ENCODE measurements at regions not wholly inside any gene's neighbourhood (a gene's known extent, or its start where the extent isn't known, plus 50 kb on each side); places are given as distances from the start of the nearest gene placed in this dataset.

DNA sequence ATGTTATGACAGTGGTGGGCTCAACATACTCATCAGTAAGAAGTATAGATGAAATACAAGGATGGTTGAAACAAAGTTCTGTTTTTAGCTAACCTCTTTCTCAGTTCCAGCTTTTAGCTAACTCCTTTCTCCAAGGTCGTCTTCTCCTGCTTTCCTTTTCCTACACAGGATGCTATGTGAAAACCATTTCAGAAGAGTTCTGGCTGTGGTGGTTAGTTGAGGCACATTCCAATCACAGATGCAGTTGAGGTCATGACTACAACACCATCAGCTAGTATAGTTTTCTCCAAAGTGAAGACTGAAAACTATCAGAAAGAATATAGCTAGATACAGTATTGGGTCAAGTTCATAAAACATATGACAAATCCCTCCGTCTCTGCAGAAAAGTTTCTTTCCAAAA, 477.7 kb upstream of the C9orf72 start:
- no peaks in the 10 kb centered on the region for H4K20me1 ChIP-seq (replicated peaks; ENCODE audit: control insufficient read depth, extremely low read depth, insufficient read depth, low read length)
- POLR2A ChIA-PET, result no interaction called here
- no peak for TF ChIP-seq POLR2AphosphoS5 (IDR thresholded peaks at IDR 0.05; ENCODE audit: insufficient read depth, low read depth, low read length)
- no peak for TF ChIP-seq JUN (IDR thresholded peaks at IDR 0.05; ENCODE audit: borderline replicate concordance, insufficient read depth, insufficient read length, low read depth)
- TF ChIP-seq, protein P1, sequence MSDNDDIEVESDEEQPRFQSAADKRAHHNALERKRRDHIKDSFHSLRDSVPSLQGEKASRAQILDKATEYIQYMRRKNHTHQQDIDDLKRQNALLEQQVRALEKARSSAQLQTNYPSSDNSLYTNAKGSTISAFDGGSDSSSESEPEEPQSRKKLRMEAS (IDR thresholded peaks at IDR 0.05; ENCODE audit: insufficient read depth, insufficient read length), result no peak
- TF ChIP-seq EZH2 (IDR thresholded peaks at IDR 0.05; ENCODE audit: borderline replicate concordance, low read depth, low read length, severe bottlenecking), result no peak
- no peak for TF ChIP-seq GATA2 (IDR thresholded peaks at IDR 0.05; ENCODE audit: insufficient read depth, insufficient read length, low read depth, low read length)
- no peak for TF ChIP-seq POLR2A (IDR thresholded peaks at IDR 0.05; ENCODE audit: low read depth, low read length)
- TF ChIP-seq MYC (IDR thresholded peaks at IDR 0.05; ENCODE audit: low read depth, low read length), result no peak
- TF ChIP-seq, protein P2, sequence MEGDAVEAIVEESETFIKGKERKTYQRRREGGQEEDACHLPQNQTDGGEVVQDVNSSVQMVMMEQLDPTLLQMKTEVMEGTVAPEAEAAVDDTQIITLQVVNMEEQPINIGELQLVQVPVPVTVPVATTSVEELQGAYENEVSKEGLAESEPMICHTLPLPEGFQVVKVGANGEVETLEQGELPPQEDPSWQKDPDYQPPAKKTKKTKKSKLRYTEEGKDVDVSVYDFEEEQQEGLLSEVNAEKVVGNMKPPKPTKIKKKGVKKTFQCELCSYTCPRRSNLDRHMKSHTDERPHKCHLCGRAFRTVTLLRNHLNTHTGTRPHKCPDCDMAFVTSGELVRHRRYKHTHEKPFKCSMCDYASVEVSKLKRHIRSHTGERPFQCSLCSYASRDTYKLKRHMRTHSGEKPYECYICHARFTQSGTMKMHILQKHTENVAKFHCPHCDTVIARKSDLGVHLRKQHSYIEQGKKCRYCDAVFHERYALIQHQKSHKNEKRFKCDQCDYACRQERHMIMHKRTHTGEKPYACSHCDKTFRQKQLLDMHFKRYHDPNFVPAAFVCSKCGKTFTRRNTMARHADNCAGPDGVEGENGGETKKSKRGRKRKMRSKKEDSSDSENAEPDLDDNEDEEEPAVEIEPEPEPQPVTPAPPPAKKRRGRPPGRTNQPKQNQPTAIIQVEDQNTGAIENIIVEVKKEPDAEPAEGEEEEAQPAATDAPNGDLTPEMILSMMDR (IDR thresholded peaks at IDR 0.05; ENCODE audit: extremely low read depth in 1 of 2, insufficient read depth in 1 of 2, low read depth in 1 of 2, low read length in 2 of 2), result no peak
- TF ChIP-seq FOS (IDR thresholded peaks at IDR 0.05; ENCODE audit: borderline replicate concordance, insufficient read depth, low read length), result no peak
- H3K27ac ChIP-seq (ENCODE audit: insufficient read depth, low read depth, low read length), result no peak overlapping the region
- H3K4me2 ChIP-seq (ENCODE audit: insufficient read depth, low read length), result no peak overlapping the region
- H3K9me1 ChIP-seq (replicated peaks; ENCODE audit: control insufficient read depth, extremely low read depth, insufficient read depth, low read length), result no peaks in the 10 kb centered on the region
- no peak overlapping the region for H2AFZ ChIP-seq (ENCODE audit: low read depth, low read length)
- intact Hi-C loops (cut with micrococcal nuclease) (no loop called here), dilution Hi-C loops (cut with MboI; ENCODE audit: extremely low pct_ligation_motif_present, low sequenced_read_pairs) (no loop called here)
- H3K79me2 ChIP-seq (ENCODE audit: control insufficient read depth, insufficient read depth, low read length), result no peaks in the 10 kb centered on the region
- DNase-seq (ENCODE audit: low read depth, low spot score), result no peak
- H3K4me1 ChIP-seq (ENCODE audit: control insufficient read depth, extremely low read depth, insufficient read depth, low read length), result no peaks in the 10 kb centered on the region
- BruUV-seq (replicated peaks), result no TSS peak
- no peaks in the 10 kb centered on the region for H3K36me3 ChIP-seq (ENCODE audit: control insufficient read depth in 2 of 2, extremely low read depth in 1 of 2, insufficient read depth in 2 of 2, low read length in 2 of 2)
- H3K9ac ChIP-seq (replicated peaks; ENCODE audit: extremely low read depth, insufficient read depth, low read length), result no peak overlapping the region
- CTCF ChIA-PET, result no interaction called here
- no peaks in the 10 kb centered on the region for H3K27me3 ChIP-seq (ENCODE audit: control insufficient read depth in 2 of 2, insufficient read depth in 2 of 2, low read length in 2 of 2)
- no peak for FAIRE-seq
- H3K9me3 ChIP-seq (replicated peaks; ENCODE audit: control insufficient read depth, insufficient read depth, low read length), result no peaks in the 10 kb centered on the region
- H3K4me3 ChIP-seq (replicated peaks in 1 of 3; ENCODE audit: insufficient read depth in 1 of 3, low read depth in 1 of 3, low read length in 3 of 3), result no peak overlapping the region
